Hepatocyte (in vitro differentiated cells): ENCODE measurements at regions not wholly inside any gene's neighbourhood (a gene's known extent, or its start where the extent isn't known, plus 50 kb on each side); places are given as distances from the start of the nearest gene placed in this dataset.
"Not testable (repeated sequence)": the region's sequence is repeated elsewhere in the genome, so short reads cannot be mapped to it uniquely, and the experiment has no call there.

ENCODE experiments used
- DNase-seq: peaks from one replicate; pipeline ENCODE4 v3.0.0-alpha.2; 2016; ENCODE audit warnings: low spot score
- H2AFZ ChIP-seq: fragments of 200-600 bp; sonication (generic); 2 replicates; pipeline ENCODE4 v1.6.0; 2016; ENCODE audit warnings: antibody characterized with exemption, mild to moderate bottlenecking
- H3K27ac ChIP-seq: fragments of 200-600 bp; sonication (generic); 2 replicates; pipeline ENCODE4 v1.5.1; 2016; ENCODE audit warnings: mild to moderate bottlenecking
- H3K27me3 ChIP-seq: fragments of 200-600 bp; sonication (generic); 2 replicates; pipeline ENCODE4 v1.6.1; 2016
- H3K36me3 ChIP-seq: fragments of 200-600 bp; sonication (generic); replicated peaks from 2 replicates; pipeline ENCODE4 v1.5.1; 2016; ENCODE audit warnings: low read depth; ENCODE audit not compliant: insufficient read depth
- H3K4me1 ChIP-seq: fragments of 200-600 bp; sonication (generic); 2 replicates; pipeline ENCODE4 v1.5.1; 2016; ENCODE audit warnings: mild to moderate bottlenecking, moderate library complexity; ENCODE audit not compliant: insufficient read depth
- H3K4me2 ChIP-seq: fragments of 200-600 bp; sonication (generic); 2 replicates; pipeline ENCODE4 v1.6.0; 2016
- H3K4me3 ChIP-seq: fragments of 200-600 bp; sonication (generic); 2 replicates; pipeline ENCODE4 v1.5.1; 2016; ENCODE audit warnings: mild to moderate bottlenecking
- H3K79me2 ChIP-seq: fragments of 200-600 bp; sonication (generic); 2 replicates; pipeline ENCODE4 v1.6.0; 2017; ENCODE audit warnings: mild to moderate bottlenecking
- H3K9me2 ChIP-seq: fragments of 200-600 bp; sonication (generic); replicated peaks from 2 replicates; pipeline ENCODE4 v1.6.0; 2017; ENCODE audit warnings: mild to moderate bottlenecking; ENCODE audit not compliant: insufficient read depth
- H3K9me3 ChIP-seq: fragments of 200-600 bp; sonication (generic); 2 replicates; pipeline ENCODE4 v1.5.1; 2016; ENCODE audit warnings: low read depth, mild to moderate bottlenecking
- H4K20me1 ChIP-seq: fragments of 200-600 bp; sonication (generic); 2 replicates; pipeline ENCODE4 v1.6.0; 2016; ENCODE audit warnings: mild to moderate bottlenecking; ENCODE audit not compliant: insufficient read depth, poor library complexity, severe bottlenecking
- CTCF ChIP-seq: fragments of 200-600 bp; sonication (generic); IDR thresholded peaks from 2 replicates; pipeline ENCODE4 v1.5.1; 2016; ENCODE audit warnings: antibody characterized with exemption, mild to moderate bottlenecking; ENCODE audit not compliant: poor library complexity
- EZH2 ChIP-seq: fragments of 200-600 bp; sonication (generic); IDR thresholded peaks from 2 replicates; pipeline ENCODE4 v1.6.1; 2016; ENCODE audit warnings: antibody characterized with exemption, mild to moderate bottlenecking, borderline replicate concordance
- EZH2phosphoT487 ChIP-seq: fragments of 200-600 bp; sonication (generic); IDR thresholded peaks from one replicate; pipeline ENCODE4 v1.6.1; 2018; ENCODE audit warnings: antibody characterized with exemption, mild to moderate bottlenecking, low read depth, moderate library complexity; ENCODE audit not compliant: unreplicated experiment, severe bottlenecking
- WGBS: methylation state at CpG from one replicate; pipeline ENCODE4 v1.1.6; 2016; ENCODE audit warnings: low lambda C conversion rate; ENCODE audit errors: missing lambda C conversion rate; 5-methylcytosine and 5-hydroxymethylcytosine counted together

- WGBS, result 97% methylated on average over 3 of the region's 3 CpGs
- DNase-seq, result no peak
- H3K4me3 ChIP-seq, result no peak overlapping the region
Observed at GRCh38 chr6:109875973-109876372, 102.1 kb upstream of the GPR6 start.

GRCh38 chr6:109877028-109878004 lies 100.8 kb upstream of the GPR6 start:
- peak overlapping the region; percentile 9 for H2AFZ ChIP-seq
- 89% methylated on average over 10 of the region's 10 CpGs for WGBS
- H4K20me1 ChIP-seq, result no peaks in the 10 kb centered on the region
- no peak for DNase-seq
- no peak overlapping the region for H3K4me2 ChIP-seq
- H3K27ac ChIP-seq, result peak overlapping the region; percentile 16
- no peak overlapping the region for H3K4me3 ChIP-seq
- no peaks in the 10 kb centered on the region for H3K9me2 ChIP-seq
- H3K36me3 ChIP-seq, result no peaks in the 10 kb centered on the region
- H3K79me2 ChIP-seq, result no peaks in the 10 kb centered on the region
- no peak for TF ChIP-seq EZH2phosphoT487
- no peak for TF ChIP-seq CTCF
- TF ChIP-seq EZH2, result no peak
- no peaks in the 10 kb centered on the region for H3K9me3 ChIP-seq
- H3K4me1 ChIP-seq, result no peaks in the 10 kb centered on the region
- H3K27me3 ChIP-seq, result no peaks in the 10 kb centered on the region

More at GRCh38 chr6:109875973-109876372, 102.1 kb upstream of the GPR6 start:
- Histone ChIP-seq H3K4me2 (no peak overlapping the region), H3K4me1 (no peaks in the 10 kb centered on the region), H3K36me3 (no peaks in the 10 kb centered on the region), H2AFZ (no peak overlapping the region), H3K9me2 (no peaks in the 10 kb centered on the region), H3K27ac (no peak overlapping the region), H3K79me2 (no peaks in the 10 kb centered on the region), H4K20me1 (no peaks in the 10 kb centered on the region), H3K27me3 (no peaks in the 10 kb centered on the region), H3K9me3 (no peaks in the 10 kb centered on the region)
- TF ChIP-seq EZH2, result no peak
- TF ChIP-seq EZH2phosphoT487, result no peak
- no peak for TF ChIP-seq CTCF

- not testable (repeated sequence) for H3K79me2 ChIP-seq, H3K9me3 ChIP-seq, H3K4me1 ChIP-seq, H4K20me1 ChIP-seq, H3K4me3 ChIP-seq, H3K36me3 ChIP-seq, H3K27me3 ChIP-seq, H3K4me2 ChIP-seq, H3K9me2 ChIP-seq, H2AFZ ChIP-seq, DNase-seq
- WGBS, result 58% methylated on average over 9 of the region's 9 CpGs
- H3K27ac ChIP-seq, result peak overlapping the region; percentile 16
Observed at GRCh38 chr6:109878005-109878690, 100.0 kb upstream of the GPR6 start.

- not testable (repeated sequence) for H3K27me3 ChIP-seq, H3K27ac ChIP-seq, DNase-seq, H3K9me2 ChIP-seq, H3K4me2 ChIP-seq, H2AFZ ChIP-seq, H3K79me2 ChIP-seq, H3K36me3 ChIP-seq, H3K9me3 ChIP-seq, H4K20me1 ChIP-seq, H3K4me3 ChIP-seq, H3K4me1 ChIP-seq
- 69% methylated on average over 5 of the region's 5 CpGs for WGBS
Observed at GRCh38 chr6:109879081-109879480, 99.0 kb upstream of the GPR6 start.
